SW480 (cell line): ENCODE measurements at regions not wholly inside any gene's neighbourhood (a gene's known extent, or its start where the extent isn't known, plus 50 kb on each side); places are given as distances from the start of the nearest gene placed in this dataset.
"Not testable (repeated sequence)": the region's sequence is repeated elsewhere in the genome, so short reads cannot be mapped to it uniquely, and the experiment has no call there.

Experiments
- DNase-seq: peaks from one replicate; pipeline ENCODE4 v3.0.0-alpha.2; 2016; ENCODE audit warnings: low spot score

DNA sequence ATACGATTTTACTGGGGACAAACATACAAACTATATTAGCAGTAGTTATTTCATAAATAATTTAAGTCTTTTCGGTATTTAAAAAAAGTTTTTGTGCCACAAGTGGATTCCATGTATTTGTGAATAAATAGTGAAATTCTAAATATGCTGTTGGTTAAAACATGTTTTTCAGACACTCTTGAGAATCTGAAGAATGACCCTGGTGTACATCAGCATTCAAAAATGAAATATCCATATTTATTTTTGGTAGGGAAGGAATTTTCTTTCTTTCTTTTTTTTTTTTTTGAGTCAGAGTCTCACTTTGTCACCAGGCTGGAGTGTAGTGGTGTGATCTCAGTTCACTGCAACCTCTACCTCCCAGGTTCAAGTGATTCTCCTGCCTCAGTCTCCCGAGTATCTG, 136.1 kb upstream of the CDK6 start:
- no peak for DNase-seq

DNA sequence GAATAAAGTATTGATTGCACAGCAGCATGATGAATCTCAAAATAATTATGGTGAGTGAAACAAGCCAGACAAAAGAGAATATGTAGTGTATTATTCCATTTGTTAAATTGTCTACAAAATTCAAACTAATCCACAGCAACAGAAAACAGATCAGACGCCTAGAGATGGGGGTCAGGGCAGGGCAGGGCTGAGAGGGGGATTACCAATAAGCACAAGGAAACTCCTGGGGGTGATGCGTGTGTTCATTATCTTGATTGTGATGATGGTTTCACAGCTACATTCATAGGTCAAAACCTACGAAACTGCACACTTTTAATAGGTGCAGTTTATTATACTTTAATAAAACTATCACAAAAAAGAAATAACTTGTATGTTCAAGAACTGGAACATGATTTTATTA, 132.7 kb upstream of the CDK6 start:
- no peak for DNase-seq

DNA sequence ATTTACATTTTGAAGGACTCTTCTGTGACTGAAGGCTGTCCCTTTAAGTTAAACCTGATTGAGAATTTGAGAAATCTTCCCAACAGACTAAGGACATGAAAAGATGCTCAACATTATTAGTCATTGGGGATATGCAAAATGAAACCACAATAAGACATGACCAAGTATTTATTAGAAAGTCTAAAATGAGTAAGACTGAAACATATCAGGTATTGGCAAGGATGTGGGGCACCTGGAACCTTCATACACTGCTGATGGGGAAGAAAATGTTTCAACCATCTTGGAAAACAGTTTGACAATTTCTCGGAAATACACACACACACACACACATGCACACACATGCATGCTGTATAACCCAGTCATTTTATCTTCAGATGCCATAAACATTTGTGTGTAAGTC, 132.1 kb upstream of the CDK6 start:
- no peak for DNase-seq

DNA sequence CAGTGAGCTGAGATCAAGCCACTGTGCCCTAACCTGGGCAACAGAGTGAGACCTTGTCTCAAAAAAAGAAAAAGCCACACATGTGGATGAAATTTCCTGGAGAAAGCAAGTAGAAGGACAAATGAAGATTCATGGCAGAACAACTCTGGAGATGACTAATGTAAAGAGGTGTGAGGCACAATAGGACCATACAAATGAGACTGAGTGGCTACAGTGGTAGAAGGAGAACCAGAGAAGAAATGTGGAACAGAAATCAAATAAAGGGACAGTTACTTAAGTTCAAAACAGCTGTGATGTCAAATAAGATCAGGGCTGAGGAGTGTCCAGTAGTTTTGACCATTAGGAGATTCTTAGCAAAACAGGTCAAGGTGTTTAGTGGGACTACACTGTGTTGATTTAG, 130.9 kb upstream of the CDK6 start:
- no peak for DNase-seq

DNA sequence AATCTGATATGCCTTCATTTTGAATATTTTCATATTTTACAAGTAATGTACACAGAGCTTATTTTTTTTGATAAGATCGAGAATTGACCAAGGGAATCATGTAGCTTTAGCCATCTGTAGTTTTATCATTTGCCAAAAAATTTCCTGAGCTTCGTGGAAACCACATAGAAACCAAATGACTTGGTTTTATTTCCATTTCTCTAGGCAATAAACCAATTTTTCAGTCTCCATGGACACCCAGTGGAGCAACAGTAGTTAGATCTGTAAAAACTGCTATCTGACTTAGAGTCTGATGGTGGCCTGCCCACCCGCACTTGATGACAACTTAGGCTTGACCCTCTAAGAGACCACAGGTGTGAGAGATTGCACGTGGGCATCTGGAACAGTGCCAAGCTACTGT, 127.8 kb upstream of the CDK6 start:
- DNase-seq: no peak

DNA sequence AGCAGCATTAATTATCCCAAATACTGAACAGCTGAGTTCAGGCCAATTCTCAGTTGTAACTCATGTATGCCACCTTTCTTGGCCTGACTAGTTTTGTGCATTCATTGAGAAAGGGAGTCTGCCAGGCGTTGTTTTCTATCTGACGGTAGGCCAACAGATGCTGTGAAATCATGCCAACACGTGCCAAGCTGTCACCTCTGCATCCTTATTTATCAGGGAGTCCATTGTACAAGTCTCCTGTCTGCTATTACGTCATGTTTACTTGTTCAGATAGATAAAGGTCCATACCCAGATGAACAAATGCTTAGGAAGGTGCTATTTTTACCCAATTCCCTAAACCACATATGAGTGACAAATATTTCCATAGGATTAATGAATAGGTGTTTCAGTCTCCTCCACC, 127.2 kb upstream of the CDK6 start:
- DNase-seq: no peak

DNA sequence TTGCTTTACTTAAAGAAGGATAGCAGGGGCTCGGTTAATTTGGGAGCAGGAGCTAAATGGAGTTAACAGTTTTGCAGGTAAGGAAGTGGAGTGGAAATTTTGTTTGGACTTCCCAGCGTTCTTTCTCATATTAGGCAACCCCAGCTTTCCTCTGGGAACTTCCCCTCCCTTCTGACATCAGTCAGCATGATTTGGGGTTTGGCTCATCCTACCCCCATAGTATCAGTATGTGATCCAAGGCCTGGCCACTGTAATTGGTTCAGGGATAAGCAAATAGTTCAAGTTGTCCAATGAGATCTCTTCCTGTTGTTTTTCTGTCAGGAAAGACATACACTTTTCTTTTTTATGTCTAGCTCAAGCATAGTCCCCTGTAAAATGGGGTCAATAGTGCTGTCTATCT, 125.6 kb upstream of the CDK6 start:
- DNase-seq: no peak

DNA sequence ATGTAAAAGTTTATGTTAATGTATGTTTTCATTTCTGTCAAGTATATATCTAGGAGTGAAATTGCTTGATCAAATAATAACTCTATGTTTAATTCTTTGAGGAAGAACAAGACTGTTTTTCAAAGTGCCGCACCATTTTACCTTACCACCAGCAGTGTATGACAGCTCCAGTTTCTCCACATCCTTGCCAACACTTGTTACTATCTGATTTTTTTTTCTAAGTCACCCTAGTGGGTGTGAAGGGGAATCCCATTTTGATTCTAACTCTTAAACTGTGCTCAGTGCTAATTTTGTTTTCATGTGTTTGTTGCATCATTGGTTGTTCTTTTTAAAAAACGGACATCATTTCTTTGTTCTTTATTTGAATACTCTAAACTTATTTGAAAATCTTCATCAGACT, 120.2 kb upstream of the CDK6 start:
- no peak for DNase-seq

DNA sequence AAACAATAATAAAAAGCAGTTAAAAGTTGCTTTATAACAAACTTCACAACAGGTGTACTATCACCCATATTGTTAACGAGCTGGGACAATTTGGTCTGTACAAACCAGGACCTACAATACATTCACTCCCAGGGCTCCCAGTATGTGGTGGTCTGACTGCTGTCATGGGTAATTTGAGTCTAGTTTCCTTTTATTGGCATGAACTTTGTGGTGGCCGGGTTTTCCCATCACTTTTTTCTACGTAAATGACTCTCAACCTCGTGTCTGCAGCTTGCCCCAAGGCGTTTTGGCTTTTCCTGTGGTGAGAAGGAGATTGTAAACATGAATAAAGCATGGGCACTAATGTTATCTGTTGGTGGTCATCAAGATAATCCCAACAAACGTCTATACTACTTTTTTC, 118.7 kb upstream of the CDK6 start:
- DNase-seq: no peak

DNA sequence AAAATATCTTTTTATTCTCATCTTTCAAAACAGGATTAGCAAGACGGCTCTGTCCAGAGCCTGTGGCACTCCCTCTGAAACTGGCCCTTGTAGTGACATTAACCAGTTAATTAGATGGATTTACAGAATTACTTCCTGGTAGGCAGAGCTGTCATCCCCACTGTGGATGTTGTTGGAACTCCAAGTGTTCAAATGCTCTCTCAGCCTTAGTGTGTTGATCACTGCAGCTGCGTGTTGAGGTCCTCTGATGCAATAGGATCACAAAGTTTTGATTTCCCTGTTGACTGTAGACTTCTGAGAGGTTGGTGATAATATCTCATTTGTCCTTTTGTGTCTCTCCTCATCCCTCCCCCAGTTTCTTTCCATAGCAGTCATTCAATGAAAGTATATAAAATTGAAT, 117.3 kb upstream of the CDK6 start:
- DNase-seq: peak; percentile 29

DNA sequence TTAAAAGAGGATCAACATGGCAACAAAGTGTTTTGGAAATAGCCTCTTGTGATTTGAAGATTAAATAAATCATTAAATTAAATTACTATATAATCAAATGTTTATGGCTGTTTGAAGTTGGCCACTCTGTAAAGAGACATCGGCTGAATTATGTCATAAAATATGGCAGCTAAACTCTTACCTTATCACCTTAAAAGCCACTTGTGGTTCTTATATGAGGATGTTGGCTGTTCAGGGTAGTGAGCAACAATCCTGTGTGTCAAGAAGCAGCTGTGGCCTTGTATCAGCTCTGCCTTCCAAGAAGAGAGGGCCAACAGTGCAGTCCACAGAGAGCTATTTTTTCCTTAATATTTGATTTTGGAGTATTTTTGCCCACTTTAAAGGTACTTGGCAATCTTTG, 113.4 kb upstream of the CDK6 start:
- DNase-seq: no peak

DNA sequence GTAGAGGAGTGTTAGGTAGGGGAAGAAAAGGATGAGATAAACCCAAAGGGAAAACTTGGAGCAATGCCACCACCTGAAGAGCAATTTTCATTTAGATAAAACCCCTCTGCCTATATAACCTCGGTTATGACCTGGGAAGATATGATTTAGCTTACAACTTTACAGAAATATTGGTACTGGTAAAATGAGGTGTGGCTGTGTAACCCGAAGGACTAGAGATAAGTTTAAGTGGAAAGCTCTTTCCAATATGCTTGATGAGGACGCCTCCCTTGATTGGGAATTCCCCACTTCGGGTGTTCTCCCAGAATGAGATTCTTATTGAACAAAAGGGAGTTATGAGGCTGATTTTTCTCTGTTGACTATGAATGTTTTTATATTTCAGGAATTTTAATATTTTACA, 109.5 kb upstream of the CDK6 start:
- no peak for DNase-seq

DNA sequence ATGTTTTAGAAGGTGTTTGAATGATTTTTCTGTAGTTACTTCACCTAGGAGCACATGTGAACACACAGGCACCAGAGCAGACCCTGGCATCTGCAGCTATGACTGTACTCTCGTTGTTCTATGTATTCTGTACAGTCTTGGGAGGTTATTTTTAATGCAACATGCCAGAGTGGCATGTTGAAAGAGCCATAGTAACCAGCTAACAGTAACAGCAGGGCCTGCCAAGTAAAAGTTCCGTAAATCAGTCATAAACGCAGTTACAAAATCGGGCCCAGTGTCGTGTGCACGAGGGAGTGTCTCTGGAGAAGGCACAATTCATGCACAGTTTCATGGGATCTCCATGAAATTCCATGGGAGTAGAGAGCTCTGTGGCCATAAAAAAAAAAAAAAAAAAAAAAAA, 108.3 kb upstream of the CDK6 start:
- DNase-seq: no peak

DNA sequence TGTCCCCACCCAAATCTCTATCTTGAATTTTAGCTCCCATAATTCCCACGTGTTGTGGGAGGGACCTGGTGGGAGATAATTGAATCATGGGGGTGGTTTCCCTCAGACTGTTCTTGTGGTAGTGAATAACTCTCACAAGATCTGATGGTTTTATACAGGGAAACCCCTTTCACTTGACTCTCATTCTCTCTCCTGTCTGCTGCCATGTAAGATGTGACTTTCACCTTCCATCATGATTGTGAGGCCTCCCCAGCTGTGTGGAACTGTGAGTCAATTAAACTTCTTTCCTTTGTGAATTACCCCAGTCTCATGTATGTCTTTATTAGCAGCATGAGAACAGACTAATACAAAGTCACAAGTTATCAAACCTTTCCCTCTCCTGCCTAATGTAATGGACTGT, 106.3 kb upstream of the CDK6 start:
- DNase-seq: not testable (repeated sequence)

DNA sequence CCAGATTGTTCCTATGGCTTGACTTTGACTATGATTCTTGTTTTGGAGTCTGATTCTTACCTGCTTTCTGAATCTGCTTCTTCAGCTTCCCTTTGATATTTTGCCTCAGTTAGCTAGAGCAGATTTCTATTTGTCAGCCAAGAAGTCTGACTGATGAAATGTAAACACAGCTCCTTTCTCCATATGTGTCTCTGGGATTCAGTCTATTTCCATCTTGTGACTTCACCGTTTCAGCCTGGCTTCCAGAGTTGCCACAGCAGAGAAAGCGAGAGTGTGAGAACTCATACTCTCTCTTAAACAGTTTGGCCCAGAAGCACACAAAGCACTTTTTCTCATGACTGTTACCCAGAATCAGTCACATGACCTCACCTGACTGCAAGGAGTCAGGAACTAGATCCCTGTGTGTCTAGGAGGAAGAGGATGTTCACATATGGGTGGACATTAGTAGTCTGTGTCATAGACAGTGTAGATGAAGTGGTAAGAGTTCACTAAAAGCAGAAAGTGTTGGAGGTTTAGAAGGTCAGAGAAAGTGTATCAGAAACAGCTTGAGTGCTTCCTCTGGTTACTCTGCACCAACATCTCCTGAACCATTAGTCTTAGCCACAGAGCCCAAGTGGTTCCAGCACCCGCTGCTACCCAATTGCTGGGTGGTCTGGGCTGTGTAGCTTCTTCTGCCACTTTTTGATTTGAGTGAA, 103.4 kb upstream of the CDK6 start:
- DNase-seq: no peak

DNA sequence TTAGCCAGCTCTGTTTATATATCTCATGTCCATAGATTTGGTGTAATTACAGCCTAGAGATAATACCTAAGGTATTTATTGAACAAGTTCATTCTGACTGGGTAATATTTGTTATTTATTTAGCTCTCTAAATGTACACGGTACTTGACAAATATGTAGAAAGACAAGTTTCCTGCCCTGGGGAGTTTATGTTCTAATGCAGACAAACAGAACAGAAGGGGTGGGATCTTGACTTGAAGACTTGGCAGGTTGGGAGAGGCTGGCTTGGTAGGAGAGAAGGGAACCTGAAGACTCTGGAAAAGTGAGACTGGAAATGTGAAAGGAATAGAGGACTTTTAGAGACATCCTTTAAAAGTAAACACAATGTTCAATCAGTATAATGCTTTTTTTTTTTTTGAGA, 97.7 kb upstream of the CDK6 start:
- DNase-seq: no peak

DNA sequence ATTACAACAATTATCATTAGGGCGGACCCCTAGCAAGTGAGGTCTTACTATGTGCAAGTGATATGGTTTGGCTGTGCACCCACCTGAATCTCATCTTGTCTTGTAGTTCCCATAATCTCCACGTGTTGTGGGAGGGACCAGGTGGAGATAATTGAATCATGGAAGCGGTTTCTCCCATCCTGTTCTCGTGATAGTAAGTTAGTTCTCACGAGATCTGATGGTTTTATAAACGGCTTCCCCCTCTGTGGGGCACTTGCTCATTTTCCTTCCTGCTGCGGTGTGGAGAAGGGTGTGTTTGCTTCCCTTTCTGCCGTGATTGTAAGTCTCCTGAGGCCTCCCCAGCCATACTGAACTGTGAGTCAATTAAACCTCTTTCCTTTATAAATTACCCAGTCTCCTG, 96.1 kb upstream of the CDK6 start:
- no peak for DNase-seq

DNA sequence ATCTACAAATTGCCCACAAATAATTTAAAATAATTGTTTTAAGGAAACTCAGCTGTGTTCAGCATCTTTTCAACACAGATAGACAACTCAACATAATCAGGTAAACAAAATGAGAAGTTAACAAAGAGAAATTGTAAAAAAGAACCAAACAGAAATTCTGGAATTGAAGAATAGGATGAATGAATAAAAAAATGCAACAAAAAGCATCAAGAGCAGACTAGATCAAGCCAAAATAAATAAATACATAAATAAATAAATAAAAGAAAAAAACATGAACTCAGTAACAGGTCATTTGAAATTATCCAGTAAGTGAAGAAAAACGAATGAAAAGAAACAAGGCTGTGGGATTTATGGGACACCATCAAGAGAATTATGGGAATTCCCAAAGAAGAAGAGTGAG, 94.0 kb upstream of the CDK6 start:
- no peak for DNase-seq

DNA sequence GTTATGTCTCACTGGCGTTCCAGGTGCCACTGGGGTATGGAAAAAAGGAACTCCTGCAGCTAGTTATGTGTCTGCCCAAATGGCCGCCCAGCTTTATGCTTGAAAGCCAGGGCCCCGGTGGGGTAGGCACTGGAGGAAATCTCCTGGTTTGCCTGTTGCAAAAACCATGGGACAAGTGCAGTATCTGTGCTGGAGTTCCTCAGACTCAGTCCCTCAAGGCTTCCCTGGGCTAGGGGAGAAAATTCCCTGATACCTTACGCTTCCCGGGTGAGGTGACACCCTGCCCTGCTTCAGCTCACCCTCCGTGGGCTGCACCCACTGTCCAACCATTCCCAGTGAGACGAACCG, 90.3 kb upstream of the CDK6 start:
- no peak for DNase-seq

DNA sequence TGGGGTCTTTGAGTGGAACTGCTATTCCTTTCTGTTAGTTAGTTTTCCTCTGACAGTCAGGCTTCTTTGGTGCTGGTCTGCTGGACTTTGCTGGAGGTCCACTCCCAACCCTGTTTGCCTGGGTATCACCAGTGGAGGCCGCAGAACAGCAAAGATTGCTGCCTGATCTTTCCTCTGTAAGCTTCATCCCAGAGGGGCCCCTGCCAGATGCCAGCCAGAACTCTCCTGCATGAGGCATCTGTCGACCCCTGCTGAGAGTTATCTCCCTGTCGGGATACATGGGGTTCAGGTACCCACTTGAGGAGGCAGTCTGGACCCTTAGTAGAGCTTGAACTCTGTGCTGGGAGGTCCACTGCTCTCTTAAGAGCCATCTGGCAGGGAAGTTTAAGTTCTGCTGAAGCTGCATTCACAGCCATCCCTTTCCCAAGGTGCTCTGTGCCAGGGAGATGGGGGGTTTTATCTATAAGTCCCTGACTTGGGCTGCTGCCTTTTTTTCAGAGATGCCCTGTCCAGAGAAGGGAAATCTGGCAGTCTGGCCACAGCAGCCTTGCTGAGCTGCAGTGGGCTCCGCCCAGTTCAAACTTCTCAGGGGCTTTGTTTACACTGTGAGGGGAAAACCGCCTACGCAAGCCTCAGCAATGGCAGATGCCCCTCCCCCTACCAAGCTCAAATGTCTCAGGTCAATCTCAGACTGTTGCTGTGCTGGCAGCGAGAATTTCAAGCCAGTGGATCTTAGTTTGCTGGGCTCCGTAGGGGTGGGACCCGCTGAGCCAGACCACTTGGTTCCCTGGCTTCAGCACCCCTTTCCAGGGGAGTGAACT, 89.7 kb upstream of the CDK6 start:
- peak; percentile 20 for DNase-seq

DNA sequence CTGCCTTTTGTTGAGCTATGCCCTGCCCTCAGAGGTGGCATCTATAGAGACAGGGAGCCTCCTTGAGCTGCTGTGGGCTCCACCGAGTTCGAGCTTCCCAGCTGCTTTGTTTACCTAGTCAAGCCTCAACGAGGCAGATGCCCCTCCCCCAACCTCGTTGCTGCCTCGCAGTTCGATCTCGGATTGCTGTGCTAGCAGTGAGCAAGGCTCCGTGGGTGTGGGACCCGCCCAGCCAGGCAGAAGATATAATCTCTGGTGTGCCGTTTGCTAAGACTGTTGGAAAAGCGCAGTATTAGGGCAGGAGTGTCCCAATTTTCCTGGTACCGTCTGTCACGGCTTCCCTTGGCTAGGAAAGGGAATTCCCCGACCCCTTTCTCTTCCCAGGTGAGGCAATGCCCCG, 88.4 kb upstream of the CDK6 start:
- DNase-seq: no peak

DNA sequence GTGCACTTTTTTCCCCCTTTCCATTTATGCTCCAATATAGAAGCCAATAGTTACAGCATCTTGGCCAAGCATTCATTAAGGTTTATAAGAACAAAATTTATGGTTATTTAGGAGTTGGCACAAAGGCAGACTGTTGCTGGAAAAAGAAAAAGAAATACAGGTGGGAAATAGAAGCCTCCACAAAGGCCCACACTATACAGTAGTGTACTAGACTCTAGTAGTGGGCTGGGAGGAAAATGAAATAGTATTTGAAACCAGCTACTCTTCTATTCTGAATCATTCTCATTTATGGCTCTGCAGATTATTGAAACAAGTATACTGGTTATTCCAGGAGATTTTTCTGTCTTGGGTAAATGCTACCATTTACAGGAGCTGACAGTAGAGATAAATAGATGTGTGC, 80.9 kb upstream of the CDK6 start:
- no peak for DNase-seq

DNA sequence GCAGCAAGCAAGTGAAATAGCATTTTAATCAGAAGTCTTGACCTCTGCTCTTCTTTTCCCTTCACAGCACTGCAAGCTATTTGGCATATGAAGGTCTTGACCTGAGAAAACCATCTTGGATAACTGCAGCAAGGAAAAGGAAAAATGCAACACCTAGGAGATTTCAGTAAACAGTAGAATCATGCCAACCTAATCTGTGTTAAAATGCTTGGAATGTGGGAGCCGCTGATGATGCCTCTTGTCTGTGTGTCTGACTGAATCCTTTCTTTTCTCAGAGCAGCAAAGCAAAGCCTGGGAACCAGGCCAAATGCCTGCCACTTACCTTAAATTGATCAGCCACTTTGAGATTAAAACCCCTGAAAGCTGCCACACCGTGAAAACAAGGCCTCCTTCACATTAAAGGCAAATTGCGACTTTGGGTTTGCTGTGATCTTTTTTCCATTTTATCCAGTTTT, 80.4 kb upstream of the CDK6 start:
- DNase-seq: peak; percentile 43

DNA sequence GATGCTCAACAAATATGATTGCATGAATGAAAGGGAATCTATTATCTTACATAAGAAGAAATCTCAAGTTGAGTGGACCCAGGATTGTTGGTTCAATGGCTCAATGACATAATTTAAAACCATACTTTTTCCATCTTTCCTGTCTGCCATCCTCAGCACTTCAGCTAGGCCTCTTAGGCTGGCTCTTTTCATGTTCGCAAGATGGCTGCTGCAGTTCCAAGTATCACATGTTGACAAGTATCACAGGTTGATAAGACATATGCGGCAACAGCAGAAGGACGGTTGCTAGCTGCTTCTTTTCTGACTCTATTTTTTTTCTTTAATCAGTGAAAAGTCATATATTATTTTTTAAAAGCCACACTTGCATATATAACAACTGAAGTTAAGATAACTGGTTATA, 79.0 kb upstream of the CDK6 start:
- DNase-seq: no peak
